ENCODE measurements at regions not wholly inside any gene's neighbourhood (a gene's known extent, or its start where the extent isn't known, plus 50 kb on each side); places are given as distances from the start of the nearest gene placed in this dataset.

DNA sequence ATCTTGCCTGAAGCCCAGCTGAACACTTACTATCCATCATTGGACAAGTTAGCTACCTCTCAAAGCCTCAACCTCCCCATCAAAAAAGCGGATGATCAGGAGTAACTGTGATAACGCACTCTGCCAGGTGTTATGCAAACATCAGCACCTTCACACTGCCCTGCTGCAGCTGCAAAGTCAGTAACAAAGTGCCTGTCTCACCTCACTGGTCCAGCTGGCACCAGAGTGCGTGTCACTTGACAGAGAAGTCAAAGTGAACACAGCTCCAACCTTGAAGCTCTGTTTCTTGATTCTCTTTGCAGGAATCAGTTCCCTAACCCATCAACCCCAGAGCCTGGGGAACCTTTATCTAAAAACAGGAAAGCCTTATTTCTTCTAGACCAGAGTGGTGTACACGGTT, 413.6 kb downstream of the CTTN start:
- DNase-seq (ENCODE audit: low read depth in 1 of 2, low spot score in 1 of 2) = no peak

DNA sequence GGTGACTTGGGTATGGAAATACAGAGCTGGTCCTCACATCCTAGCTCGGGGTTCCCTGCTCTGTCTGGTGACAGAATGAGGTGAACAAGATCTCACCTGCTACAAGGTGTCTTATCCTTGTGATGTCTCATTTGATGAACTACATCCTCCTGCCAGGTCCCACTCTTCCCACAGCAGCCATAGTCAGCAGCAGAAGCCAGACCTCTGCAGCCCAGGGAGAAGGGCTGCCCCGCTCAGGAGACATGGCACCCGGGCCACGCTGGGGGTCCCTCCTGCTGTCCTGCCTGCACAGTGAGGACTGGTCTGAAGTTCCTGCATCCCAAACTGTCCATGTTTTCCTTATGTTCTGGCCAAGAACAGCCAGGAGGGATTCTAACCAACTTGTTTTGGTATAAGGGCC, 414.1 kb downstream of the CTTN start:
- no peak for DNase-seq (ENCODE audit: low read depth in 1 of 2, low spot score in 1 of 2)

DNA sequence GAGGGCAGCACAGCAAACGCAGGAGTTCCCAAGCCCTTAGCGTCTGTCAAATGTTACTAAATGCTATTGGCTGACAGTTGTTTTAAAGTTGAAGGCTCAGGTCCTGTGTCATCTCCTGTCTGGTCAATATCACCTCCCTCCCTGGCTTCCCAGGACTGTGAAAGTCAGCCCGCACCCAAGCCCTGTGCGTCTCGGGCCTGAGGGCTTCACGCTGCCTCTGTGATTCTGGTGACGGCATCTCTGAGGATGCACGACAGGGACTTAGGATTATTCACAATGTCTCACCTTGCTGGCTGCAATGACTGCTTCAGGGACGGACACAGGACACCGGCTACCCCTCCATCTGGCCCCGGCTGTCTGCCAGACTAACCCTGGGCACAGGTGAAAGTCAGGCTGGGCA, 415.3 kb downstream of the CTTN start:
- DNase-seq (ENCODE audit: low read depth in 1 of 2, low spot score in 1 of 2) = no peak

DNA sequence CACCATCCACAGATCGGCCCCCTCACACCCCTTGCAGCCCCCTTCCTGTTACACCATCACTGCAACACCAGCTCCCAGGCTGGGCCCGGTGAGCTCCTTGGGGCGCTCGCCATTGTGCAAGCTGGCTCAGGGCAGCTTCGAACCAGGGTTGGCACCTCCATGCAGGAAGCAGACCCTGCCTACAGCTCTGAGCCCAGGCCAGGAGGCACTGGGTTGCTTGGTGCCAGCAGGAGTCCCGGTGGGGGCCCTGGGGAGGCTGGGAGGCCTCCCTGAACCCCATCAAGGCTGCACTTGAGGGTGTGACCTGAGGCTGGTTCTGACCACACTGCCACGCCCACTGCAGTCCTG, 417.1 kb downstream of the CTTN start:
- no peak for DNase-seq (ENCODE audit: low read depth in 1 of 2, low spot score in 1 of 2)

DNA sequence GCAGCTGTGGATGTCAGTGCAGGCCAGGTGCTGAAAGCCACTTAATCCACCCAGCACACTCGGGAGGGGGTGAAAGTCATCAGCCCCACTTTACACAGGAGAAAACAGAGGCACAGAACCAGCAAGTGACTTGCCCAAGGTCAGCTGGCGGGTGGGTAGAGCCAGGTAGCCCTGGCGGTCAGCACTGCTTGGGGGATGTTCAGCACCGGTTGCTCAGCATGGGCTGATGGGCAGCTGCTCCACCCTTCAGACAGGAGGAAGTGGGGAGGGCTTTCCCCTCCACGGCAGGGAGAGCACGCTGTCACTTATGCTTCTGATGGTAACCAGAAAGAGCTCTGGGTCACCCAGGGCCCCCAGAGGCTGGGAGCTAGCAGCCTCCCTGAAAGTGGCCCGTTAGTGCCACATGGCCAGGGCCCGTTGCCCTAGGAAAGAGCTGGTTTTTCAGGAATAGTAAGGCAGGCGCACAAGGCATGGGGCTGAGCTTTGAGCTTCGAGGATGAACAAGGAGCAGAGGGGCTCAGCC, 417.9 kb downstream of the CTTN start:
- DNase-seq (ENCODE audit: low read depth in 1 of 2, low spot score in 1 of 2) = no peak

DNA sequence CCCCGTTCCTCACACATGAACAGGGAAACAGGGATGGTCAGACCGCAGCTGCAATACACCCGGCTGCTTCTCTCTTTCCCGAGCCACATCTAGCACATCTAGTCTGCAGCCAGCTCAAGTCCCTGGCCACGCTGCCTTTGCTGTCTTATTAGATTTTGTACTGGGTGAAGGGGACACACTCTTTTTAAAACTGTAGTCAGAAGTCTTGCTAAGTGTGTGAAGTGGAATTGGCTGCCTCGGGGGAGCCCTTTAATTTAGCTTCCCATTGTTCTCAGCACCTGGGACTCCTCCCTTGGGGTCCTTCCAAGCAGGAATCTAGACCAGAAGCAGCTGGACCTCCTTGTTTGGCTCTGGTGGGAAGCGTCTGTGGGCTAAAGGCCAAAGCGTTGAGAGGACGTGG, 420.0 kb downstream of the CTTN start:
- no peak for DNase-seq (ENCODE audit: low read depth in 1 of 2, low spot score in 1 of 2)

DNA sequence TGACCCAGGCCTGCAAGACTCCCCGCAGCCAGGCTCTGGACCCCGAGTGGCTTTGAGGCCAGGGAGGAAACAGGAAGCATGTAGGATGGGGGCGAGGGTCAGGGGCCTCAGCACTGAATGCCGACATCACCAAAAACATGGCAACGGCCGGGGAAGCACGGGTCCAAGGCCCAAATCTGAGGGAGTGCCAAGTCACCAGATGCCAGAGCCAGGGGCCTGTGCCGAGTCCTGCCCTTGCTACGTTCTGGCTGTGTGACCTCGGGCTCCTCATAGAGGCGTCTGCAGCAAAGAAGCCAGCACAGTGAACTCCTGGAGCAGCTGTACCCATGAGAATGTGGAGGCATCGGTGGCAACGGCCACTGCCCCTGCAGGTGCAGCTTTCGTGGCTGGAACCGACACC, 420.7 kb downstream of the CTTN start:
- no peak for DNase-seq (ENCODE audit: low read depth in 1 of 2, low spot score in 1 of 2)

DNA sequence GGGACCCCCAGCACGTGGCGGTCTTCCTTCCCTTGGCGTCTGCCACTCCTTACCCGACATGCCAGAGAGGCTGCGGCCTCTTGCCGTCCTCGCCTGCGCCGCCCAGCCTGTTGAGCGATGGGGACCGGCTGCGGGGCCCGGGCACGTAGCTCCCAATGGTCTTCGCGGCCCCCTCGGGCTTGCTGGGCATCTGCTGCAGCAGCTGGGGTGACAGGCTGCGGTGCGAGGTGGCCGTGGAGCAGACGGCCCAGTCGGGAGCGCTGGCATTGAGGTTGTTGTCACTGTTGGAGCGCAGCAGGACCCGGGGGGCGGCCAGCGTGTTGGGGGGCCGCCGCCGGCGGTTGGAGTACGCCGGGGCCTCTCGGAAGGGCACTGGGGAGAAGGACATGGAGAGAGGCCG, 422.0 kb downstream of the CTTN start:
- DNase-seq (ENCODE audit: low read depth in 1 of 2, low spot score in 1 of 2) = no peak

DNA sequence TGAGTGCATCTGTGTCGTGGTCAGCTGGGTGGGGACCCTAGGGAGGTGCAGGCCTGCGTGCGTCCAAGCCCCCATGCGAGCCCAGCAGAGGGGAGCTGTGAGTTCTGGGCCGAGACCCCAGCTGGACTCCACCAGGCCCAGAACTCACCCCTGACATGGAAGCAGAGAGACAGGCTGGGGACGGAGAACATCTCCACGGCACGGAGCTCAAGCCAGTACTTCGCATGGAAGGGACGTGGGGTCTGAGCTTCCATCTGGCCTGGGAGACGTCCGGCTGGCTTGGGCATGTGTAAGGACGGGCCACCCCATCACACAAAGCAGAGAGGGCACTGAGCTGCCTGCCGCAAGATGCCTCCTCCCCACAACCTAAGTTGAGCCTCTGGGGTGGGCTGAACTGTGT, 422.4 kb downstream of the CTTN start:
- DNase-seq (ENCODE audit: low read depth in 1 of 2, low spot score in 1 of 2) = no peak

DNA sequence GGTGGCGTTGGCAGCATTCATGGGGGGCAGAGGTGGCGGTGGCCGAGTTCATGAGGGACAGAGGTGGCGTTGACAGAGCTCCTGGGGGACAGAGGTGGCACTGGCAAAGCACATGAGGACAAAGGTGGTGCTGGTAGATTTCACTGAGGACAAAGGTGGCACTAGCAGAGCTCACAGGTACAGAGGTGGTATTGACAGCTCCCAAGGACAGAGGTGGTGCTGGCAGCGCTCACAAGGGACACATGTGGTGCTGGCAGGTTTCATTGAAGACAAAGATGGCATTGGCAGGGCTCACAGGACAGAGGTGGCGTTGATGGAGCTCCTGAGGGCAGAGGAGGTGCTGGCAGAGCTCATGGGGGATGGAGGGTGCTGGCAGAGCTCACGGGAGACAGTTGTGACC, 425.4 kb downstream of the CTTN start:
- DNase-seq (ENCODE audit: low read depth in 1 of 2, low spot score in 1 of 2) = no peak

DNA sequence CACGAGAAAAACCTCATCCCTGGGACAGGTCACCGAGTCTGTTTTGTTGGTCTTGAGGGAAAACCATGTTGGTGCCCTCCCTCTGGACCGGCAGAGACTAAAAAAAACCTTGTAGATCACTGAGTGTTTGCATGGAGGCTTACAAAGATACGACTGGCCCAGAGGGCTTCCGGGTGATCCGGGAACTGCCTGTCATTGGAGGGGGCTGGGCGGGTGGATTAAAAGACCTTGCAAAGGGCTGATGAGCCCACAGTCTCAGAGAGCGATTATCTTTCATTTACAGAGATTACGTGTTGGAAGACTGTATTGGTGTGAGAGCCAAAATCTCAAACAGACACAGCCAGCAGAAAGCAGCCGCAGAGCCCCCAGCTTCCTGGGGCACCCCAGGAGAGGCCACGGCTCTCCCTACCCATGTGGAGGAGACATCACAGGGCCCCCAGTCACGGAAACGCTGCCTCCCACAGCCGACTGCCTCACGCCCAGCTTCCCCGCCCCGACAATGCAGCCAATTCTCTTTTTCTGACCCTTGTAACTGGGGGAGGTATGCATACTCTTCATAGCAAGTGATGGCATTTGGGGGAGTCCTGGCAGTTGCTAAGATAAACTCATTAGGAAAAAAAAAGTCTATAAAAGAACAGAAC, 426.4 kb downstream of the CTTN start:
- no peak for DNase-seq (ENCODE audit: low read depth in 1 of 2, low spot score in 1 of 2)

DNA sequence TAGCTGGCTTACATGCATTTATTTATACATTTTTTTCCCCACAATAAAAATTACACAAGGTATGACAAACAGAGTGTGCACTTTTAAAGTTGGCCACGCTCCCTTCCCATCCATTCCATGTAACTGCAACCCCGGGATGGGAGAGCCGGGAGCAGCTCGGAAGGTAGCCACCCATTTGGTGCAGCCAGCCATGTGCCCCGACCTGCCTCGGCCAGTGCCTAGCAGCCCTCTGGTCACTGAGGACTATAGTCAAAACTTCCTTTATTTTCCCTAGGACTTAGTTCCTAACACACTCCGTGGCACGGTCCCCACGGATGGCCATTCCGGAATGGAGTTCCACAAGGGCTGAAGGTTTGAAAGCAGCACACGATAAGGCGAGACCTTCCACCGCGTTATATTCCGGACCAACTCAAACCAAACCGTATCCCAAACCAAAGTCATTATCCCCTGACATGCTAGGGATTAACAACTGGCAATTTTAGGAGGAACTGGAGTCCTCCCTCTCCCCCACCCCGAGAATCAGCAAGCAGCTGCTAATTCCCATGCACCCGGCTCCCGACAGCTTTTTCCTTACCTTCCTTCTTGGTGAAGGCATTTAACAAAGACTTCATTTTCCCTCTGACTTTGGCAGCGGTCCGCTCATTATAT, 426.4 kb downstream of the SHANK2 start:
- no peak for DNase-seq (ENCODE audit: low read depth in 1 of 2, low spot score in 1 of 2)

DNA sequence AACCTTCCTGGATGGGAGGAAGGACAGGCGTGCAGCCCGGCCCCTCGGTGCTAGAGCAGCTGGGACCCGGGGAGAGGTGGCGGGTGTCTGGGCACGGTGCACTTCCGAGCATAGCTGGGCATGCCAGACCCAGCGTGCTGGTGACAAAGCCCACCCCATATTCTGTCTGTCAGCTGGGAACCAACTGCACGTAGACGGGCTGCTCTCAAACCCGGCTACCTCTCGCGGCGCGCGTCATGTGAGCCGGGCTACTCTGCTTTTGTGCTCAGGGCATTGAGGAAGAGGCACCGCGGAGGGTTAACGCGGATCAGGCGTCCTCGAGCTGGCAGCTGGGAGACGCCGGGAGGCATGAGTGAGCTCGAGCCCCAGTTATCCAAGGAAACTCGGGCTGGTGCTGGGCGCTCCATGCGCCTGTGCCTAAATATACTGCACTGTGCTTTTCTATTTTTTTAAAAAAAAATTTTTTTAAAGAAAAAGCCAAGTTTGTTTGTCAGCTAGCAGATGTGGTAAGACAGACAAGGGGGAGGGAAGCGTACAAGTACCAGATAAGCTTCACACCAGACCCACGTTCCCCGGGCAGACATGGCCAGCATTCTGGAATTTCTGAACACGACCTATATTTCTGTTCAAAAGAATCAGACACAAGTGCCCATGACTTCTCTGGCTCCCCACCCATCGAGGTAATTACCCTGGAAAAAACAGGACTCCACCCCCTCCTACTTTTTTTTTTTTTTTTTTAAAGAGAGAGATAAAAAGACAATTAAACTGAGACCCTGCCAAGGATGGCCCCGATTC, 425.6 kb downstream of the SHANK2 start:
- no peak for DNase-seq (ENCODE audit: low read depth in 1 of 2, low spot score in 1 of 2)

DNA sequence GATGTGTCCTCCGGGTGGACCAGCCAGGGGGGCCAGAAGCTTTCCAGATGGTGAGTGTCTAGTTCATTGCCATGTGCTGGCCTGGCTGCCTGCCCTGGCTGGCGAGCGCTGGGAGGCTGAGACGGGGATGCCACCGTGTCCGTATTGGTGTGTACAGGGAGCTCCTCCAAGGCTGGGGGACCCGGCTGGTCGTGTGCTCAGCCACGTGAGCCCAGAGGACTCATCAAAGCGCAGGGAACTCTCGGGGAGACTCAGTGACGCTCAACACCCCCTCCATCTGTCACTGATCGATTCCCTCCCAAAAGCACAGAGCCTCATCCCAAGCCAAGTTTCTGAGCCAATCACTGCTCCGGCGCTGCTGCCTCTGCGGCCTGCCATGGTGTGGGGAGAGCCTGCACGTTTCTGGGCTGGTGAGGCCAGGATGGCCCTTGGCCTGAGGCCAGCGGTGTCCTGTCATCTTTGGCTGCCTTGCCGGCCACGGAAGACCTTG, 423.7 kb downstream of the SHANK2 start:
- no peak for DNase-seq (ENCODE audit: low read depth in 1 of 2, low spot score in 1 of 2)

DNA sequence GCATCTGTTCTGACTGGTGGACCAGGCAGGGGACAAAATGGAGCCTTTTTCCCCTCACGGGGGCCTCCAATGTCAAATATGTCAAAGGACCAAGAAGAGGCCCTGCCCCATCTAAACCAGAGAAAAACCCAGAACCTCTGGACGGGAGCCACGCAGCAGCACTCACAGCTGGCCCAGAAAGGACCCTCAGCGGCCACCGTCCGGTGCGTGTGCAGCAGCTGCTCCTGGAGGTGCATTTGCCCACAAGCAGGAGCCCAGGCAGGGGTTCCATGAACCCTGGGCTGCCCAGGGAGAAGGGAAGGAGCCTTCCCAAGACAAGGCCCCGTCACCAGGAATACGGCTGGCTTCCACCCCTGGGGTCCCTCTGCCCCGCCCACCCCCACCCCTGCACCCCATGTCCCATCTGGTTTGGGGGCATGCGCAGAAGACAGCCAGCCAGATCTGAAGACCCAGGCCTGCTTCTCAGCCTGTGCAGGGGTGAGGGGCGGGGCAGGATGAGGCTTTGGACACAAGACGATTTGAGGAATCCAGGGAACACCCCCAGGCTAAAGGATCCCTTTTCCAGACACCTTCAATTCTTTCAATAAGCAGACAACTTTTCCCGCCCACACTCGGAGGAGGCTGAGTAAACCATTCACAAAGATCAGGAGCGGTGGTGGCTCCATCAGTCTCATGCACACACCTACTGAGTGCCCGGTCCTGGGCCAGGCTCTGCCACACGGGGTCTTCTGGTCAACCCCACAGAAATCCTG, 423.1 kb downstream of the SHANK2 start:
- no peak for DNase-seq (ENCODE audit: low read depth in 1 of 2, low spot score in 1 of 2)

DNA sequence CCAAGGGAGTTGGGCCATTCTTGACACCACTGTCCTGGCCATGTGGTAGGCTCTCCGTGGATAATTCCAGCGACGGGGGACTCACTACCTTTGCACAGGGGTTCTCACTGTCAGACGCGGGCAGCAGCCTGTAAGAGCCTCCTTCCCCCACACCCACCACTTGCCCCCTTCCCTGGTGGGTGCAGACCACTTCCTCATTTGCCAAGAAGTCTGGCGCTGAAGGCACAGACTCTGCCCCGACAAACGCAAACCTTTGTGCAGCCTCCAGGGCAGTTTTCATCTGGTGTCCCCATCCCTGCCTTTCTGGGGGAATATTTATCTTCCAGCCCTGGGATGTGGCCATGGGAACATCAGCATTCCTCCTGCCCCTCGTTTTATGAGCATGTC, 422.5 kb downstream of the SHANK2 start:
- DNase-seq (ENCODE audit: low read depth in 1 of 2, low spot score in 1 of 2) = no peak

DNA sequence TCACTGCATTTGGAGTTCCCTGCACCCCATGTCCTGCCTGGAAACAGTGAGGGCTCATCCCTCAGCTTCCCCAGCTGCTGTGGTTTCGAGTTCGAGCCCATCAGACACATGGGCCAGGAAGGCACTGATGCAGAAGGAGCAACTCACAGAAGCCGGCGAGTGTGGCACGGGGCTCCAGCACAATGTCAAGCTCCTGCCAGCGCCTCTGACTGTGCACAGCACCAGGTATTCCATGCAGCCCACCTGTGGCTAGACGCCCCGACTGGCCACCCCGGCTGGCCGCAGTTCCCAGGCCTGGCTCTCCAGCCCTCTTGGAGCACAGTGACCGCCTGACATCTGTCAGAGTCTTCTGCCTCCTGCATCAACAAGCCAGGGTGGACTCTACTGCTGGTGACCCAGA, 419.4 kb downstream of the SHANK2 start:
- no peak for DNase-seq (ENCODE audit: low read depth in 1 of 2, low spot score in 1 of 2)

DNA sequence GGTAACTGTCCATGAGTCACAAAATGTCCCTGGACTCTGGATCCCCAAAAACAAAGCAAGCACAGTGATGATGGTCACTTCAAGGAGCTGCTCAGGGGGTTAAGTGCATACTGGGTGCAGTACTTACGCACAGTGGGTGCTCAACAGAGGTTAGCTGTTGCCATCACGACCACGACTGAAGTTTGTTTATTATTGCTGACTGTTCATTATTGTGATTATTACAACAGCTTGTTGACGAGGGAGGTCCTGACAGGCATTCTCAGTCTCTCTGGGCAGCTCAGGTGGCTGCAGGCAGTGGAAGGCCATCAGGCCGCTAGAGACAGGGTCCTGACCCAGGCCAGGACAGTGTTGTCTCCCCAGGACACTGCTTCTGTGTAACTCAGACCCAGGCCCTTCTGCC, 418.8 kb downstream of the SHANK2 start:
- DNase-seq (ENCODE audit: low read depth in 1 of 2, low spot score in 1 of 2) = no peak

DNA sequence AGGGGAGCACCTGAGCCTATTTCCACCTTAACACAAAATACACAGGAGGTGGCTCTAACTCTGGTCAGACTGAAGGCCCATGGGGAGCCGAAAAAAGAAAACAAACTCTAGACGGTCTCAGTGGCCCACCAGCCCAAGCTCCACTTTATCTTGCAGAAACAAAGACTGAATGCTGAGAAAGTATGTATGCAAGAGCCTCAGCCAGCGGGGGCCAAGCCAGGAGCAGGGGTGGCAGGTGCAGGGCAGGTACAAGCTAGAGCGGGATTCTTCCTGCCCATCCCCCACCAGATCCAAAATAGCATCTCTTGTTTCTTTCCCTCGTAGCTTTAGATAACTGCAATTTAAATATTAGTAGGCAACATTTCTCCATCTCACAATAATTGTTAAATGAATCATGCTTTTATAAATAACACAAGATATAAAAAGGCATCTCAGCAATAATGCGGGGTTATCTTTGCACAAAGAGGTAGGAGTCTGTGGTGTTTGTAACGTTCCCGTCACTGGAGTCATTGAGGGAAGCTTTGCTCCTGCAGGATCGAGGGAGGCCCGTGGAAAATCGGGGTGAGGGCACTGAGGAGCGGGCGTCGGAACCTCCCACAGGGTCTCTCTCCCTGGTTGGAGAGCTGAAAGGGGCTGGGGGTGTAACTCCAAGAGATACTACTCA, 418.0 kb downstream of the SHANK2 start:
- DNase-seq (ENCODE audit: low read depth in 1 of 2, low spot score in 1 of 2) = no peak

DNA sequence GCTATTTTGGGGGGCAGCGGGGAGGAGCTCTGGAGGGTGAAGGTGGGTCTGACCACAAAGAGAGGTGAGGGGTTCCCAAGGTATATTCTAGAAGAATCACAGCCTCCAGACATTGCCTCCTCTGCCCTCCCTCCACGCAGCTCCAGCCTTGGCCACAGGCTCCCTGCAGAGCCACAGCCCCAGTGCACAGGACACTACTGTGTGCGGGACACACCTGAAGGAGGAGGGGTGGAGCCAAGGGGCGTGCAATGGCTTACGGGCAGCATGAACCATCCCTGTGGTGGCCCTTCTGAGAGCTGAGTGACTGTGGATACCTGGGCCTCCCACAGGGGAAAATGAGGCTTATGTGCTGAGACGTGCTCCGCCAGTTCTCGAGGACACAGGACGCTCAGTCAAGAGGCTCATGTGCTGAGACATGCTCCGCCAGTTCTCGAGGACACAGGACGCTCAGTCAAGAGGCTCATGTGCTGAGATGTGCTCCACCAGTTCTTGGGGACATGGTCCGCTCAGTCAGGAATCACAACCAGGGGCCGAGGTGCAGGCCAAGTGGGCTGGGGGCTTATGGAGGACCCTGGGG, 417.3 kb downstream of the SHANK2 start:
- no peak for DNase-seq (ENCODE audit: low read depth in 1 of 2, low spot score in 1 of 2)

DNA sequence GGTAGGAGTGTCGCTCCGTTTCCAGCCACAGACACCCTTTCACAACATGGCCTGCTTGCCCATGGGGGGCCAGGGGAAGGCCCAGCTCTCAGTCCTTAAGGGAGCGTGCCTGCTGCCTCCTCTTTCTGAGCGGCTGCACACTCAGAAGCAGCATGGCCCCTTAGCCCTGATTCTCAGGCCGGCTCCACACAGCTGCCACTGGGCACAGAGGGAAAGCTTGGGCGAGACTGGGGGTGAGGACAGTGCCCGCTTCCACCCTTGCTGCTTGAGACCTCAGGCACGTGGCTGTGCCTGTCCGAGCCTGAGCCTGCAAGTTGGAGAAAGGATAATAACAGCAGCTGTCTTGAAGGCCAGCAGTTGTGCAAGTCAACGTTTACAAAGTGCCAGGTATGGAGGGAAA, 416.3 kb downstream of the SHANK2 start:
- no peak for DNase-seq (ENCODE audit: low read depth in 1 of 2, low spot score in 1 of 2)

Data from activated CD4-positive, alpha-beta T cell treated with anti-CD3 and anti-CD28 coated beads, Interleukin-2, amount 50 U/mL, for 24 hours (primary cell).